K562 (cell line): ENCODE measurements at regions not wholly inside any gene's neighbourhood (a gene's known extent, or its start where the extent isn't known, plus 50 kb on each side); places are given as distances from the start of the nearest gene placed in this dataset.

Experiments
- ATAC-seq: fragments of 200-7000 bp; cut with Tn5 transposase; 3 replicates; pipeline ENCODE4 v1.9.1; 2020; ENCODE audit warnings: moderate library complexity
- BruUV-seq: library from RNA; stranded (reverse); fragments of 400-500 nt; replicated peaks from 2 replicates; lab custom pipeline; 2021; lab: Mats Ljungman, UMichigan
- CTCF ChIA-PET: fragments of 300-600 bp; formaldehyde crosslinking; extraction: SDS; loops from one replicate; lab custom pipeline; 2021; ENCODE audit warnings: low intra/inter-chr PET ratio; lab: Yijun Ruan, JAX
- POLR2A ChIA-PET: fragments of 300-600, 350-650 bp; sonication (Branson Sonifier 250); formaldehyde crosslinking; extraction: SDS; loops from one replicate; lab custom pipeline; 2021; ENCODE audit warnings: antibody characterized with exemption, inconsistent platforms; lab: Yijun Ruan, JAX
- DNase-seq, 4 experiments: peaks; one replicate each; pipeline versions ENCODE4 v3.0.0 to v3.0.0-alpha.2; 2011 to 2018; ENCODE audit warnings: low spot score in 3 of 4, mixed read lengths in 3 of 4; ENCODE audit errors: extremely low read depth in 1 of 4
- FAIRE-seq: peaks from 2 replicates; lab custom pipeline; 2011; peaks lifted over from hg19 to GRCh38; lab: Jason Lieb, UNC
- H2AFZ ChIP-seq: 2 replicates; pipeline ENCODE4 v1.6.0; 2011; ENCODE audit warnings: low read depth, low read length, control low read depth, inconsistent platforms
- H3K27ac ChIP-seq: fragments of 200-600 bp; 3 replicates; pipeline ENCODE4 v1.8.0; 2011; ENCODE audit warnings: low read depth, mild to moderate bottlenecking, control low read depth, inconsistent platforms, low read length, moderate library complexity, mixed read lengths; ENCODE audit errors: extremely low read depth
- H3K27me3 ChIP-seq, 2 experiments: fragments of 300-600 bp in 1 of 2; 2 replicates in 1 of 2; 3 replicates in 1 of 2; pipeline versions ENCODE4 v1.6.0 to v1.8.0; 2011; ENCODE audit warnings: inconsistent platforms in 2 of 2, low read length in 2 of 2, mild to moderate bottlenecking in 1 of 2, mixed read lengths in 1 of 2, moderate library complexity in 1 of 2; ENCODE audit not compliant: control insufficient read depth in 2 of 2, insufficient read depth in 2 of 2
- H3K36me3 ChIP-seq: fragments of 300-600 bp; 3 replicates; pipeline ENCODE4 v1.8.0; 2011; ENCODE audit warnings: mild to moderate bottlenecking, low read length, inconsistent platforms; ENCODE audit not compliant: control insufficient read depth, insufficient read depth
- H3K4me1 ChIP-seq, 2 experiments: fragments of 200-600 bp in 1 of 2; replicated peaks in 1 of 2; 2 replicates in 1 of 2; 3 replicates in 1 of 2; pipeline versions ENCODE4 v1.5.1 to v1.8.0; 2011; ENCODE audit warnings: inconsistent platforms in 2 of 2, low read length in 2 of 2, mild to moderate bottlenecking in 1 of 2, mixed read lengths in 1 of 2, moderate library complexity in 1 of 2; ENCODE audit not compliant: control insufficient read depth in 2 of 2, insufficient read depth in 2 of 2
- H3K4me2 ChIP-seq: 2 replicates; pipeline ENCODE4 v1.6.1; 2011; ENCODE audit warnings: low read length, control low read depth, inconsistent platforms, mixed read lengths; ENCODE audit not compliant: insufficient read depth
- H3K4me3 ChIP-seq: fragments of 200-600 bp; sonication (generic), shearing (Covaris generic); 2 replicates; pipeline ENCODE4 v1.5.1; 2016; ENCODE audit warnings: control low read depth, inconsistent platforms
- H3K79me2 ChIP-seq: fragments of 200-600 bp; 3 replicates; pipeline ENCODE4 v1.8.0; 2011; ENCODE audit warnings: low read length, inconsistent platforms; ENCODE audit not compliant: control insufficient read depth, insufficient read depth
- H3K9ac ChIP-seq, 2 experiments: 2 replicates each; pipeline versions ENCODE4 v1.6.0 to v1.6.1; 2011; ENCODE audit warnings: low read depth in 2 of 2, low read length in 2 of 2, control low read depth in 1 of 2, inconsistent platforms in 1 of 2, mild to moderate bottlenecking in 1 of 2, mixed read lengths in 1 of 2; ENCODE audit not compliant: insufficient read depth in 1 of 2
- H3K9me1 ChIP-seq: one replicate; pipeline ENCODE4 v1.6.0; 2011; ENCODE audit warnings: inconsistent platforms, mild to moderate bottlenecking, low read length, moderate library complexity; ENCODE audit not compliant: control insufficient read depth, insufficient read depth
- H3K9me3 ChIP-seq: replicated peaks from 2 replicates; pipeline ENCODE4 v1.5.1; 2011; ENCODE audit warnings: low read depth, low read length, inconsistent platforms; ENCODE audit not compliant: control insufficient read depth, insufficient read depth
- H4K20me1 ChIP-seq: replicated peaks from 2 replicates; pipeline ENCODE4 v1.6.1; 2011; ENCODE audit warnings: low read length, inconsistent platforms, mixed read lengths; ENCODE audit not compliant: control insufficient read depth, insufficient read depth
- EP300 ChIP-seq: IDR thresholded peaks from 2 replicates; pipeline ENCODE4 v1.6.1; 2012; ENCODE audit warnings: low read length, improper control_type of control experiment
- EP400 ChIP-seq: fragments of 450-650 bp; IDR thresholded peaks from 2 replicates; pipeline ENCODE4 v1.6.1; 2017; ENCODE audit warnings: antibody characterized with exemption, mild to moderate bottlenecking, moderate library complexity
- POLR2AphosphoS5 ChIP-seq: IDR thresholded peaks from 2 replicates; pipeline ENCODE4 v1.6.1; 2011; ENCODE audit warnings: mild to moderate bottlenecking, low read depth, low read length, moderate library complexity; ENCODE audit not compliant: control insufficient read depth, insufficient read depth
- RBM22 ChIP-seq: fragments of 200-400 bp; formaldehyde crosslinking; IDR thresholded peaks from 2 replicates; pipeline ENCODE4 v1.6.1; 2018; ENCODE audit warnings: low read length, low read depth; ENCODE audit not compliant: poor library complexity, severe bottlenecking
- SRSF9 ChIP-seq: fragments of 200-400 bp; formaldehyde crosslinking; IDR thresholded peaks from 2 replicates; pipeline ENCODE4 v1.6.1; 2017; ENCODE audit warnings: low read depth, low read length, borderline replicate concordance
- WGBS: fragments of 100-300 bp; shearing (Covaris generic); methylation state at CpG from one replicate; pipeline ENCODE4 v1.1.6; 2016; ENCODE audit warnings: low coverage, mixed read lengths; ENCODE audit not compliant: insufficient coverage; ENCODE audit errors: missing lambda C conversion rate; 5-methylcytosine and 5-hydroxymethylcytosine counted together
- in situ Hi-C: fragments of 300-500 bp; cut with MboI; formaldehyde crosslinking; loops from 4 replicates; pipeline ENCODE4 v1.15.0; 2018; ENCODE audit warnings: inconsistent platforms, mixed read lengths
- intact Hi-C: fragments of 100-400 bp; cut with micrococcal nuclease; formaldehyde crosslinking; loops from 2 replicates; pipeline ENCODE4 v1.14.2; 2022
- TF ChIP-seq, protein P1 (sequence below): fragments of 250-450 bp; sonication (Bioruptor Pico); IDR thresholded peaks from 2 replicates; pipeline ENCODE4 v1.8.0; 2022; ENCODE audit warnings: inconsistent platforms
- TF ChIP-seq, protein P2 (sequence below): fragments of 250-450 bp; sonication (Bioruptor Pico); IDR thresholded peaks from 2 replicates; pipeline ENCODE4 v1.8.0; 2022; ENCODE audit warnings: inconsistent platforms, mild to moderate bottlenecking, moderate library complexity, borderline replicate concordance

DNA sequence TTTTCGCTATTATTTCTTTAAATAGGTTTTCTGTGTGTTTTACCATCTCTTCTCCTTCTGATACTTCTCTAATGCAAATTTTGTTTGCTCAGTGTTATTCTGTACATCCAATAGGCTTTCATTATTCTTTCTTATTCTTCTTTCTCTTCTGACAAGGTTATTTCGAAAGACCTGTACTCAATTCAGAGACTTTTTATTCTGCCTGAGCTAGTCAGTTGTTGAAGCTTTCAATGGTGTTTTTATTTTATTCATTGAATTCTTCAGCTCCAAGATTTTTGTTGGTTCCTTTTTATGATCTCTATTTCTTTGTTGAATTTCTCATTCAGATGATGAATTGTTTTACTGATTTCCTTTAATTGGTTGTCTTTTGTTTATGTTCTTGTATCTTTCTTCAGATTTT lies 706.2 kb downstream of the NR2F1-AS1 start:
- Histone ChIP-seq H3K9me1 (no peaks in the 10 kb centered on the region), H3K79me2 (no peaks in the 10 kb centered on the region), H3K36me3 (no peaks in the 10 kb centered on the region), H3K4me3 (no peak overlapping the region), H3K4me2 (no peak overlapping the region), H4K20me1 (no peaks in the 10 kb centered on the region), H3K4me1 (no peaks in the 10 kb centered on the region), H3K27me3 (no peaks in the 10 kb centered on the region), H3K9ac (no peak overlapping the region), H3K9me3 (peaks cover 1% of the 10 kb centered on the region; the same call in 1 of the 2 replicates), H2AFZ (no peak overlapping the region), H3K27ac (no peak overlapping the region)
- WGBS = 0% methylated on average over 2 of the region's 2 CpGs
- intact Hi-C loops = no loop called here
- FAIRE-seq (no peak), DNase-seq (no peak), ATAC-seq (no peak)
- BruUV-seq = no TSS peak
- ChIA-PET CTCF (no interaction called here), POLR2A (no interaction called here)
- TF ChIP-seq SRSF9 = no peak
- in situ Hi-C loops = no loop called here

- POLR2A ChIA-PET = no interaction called here
Measured at GRCh38 chr5:92868442-92868841, 712.6 kb downstream of the NR2F1-AS1 start.

More at GRCh38 chr5:92868442-92868841, 712.6 kb downstream of the NR2F1-AS1 start:
- no peaks in the 10 kb centered on the region for H4K20me1 ChIP-seq
- in situ Hi-C loops (no loop called here), intact Hi-C loops (no loop called here)
- no peak overlapping the region for H3K27ac ChIP-seq
- DNase-seq (no peak), FAIRE-seq (no peak), ATAC-seq (no peak)
- no peak for TF ChIP-seq RBM22
- no peak for TF ChIP-seq POLR2AphosphoS5
- TF ChIP-seq, protein P1, sequence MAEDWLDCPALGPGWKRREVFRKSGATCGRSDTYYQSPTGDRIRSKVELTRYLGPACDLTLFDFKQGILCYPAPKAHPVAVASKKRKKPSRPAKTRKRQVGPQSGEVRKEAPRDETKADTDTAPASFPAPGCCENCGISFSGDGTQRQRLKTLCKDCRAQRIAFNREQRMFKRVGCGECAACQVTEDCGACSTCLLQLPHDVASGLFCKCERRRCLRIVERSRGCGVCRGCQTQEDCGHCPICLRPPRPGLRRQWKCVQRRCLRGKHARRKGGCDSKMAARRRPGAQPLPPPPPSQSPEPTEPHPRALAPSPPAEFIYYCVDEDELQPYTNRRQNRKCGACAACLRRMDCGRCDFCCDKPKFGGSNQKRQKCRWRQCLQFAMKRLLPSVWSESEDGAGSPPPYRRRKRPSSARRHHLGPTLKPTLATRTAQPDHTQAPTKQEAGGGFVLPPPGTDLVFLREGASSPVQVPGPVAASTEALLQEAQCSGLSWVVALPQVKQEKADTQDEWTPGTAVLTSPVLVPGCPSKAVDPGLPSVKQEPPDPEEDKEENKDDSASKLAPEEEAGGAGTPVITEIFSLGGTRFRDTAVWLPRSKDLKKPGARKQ = no peak
- TF ChIP-seq, protein P2, sequence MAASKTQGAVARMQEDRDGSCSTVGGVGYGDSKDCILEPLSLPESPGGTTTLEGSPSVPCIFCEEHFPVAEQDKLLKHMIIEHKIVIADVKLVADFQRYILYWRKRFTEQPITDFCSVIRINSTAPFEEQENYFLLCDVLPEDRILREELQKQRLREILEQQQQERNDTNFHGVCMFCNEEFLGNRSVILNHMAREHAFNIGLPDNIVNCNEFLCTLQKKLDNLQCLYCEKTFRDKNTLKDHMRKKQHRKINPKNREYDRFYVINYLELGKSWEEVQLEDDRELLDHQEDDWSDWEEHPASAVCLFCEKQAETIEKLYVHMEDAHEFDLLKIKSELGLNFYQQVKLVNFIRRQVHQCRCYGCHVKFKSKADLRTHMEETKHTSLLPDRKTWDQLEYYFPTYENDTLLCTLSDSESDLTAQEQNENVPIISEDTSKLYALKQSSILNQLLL (CRISPR knock-in tag) = no peak
- no peak for TF ChIP-seq EP400
- TF ChIP-seq EP300 = no peak
- WGBS = 2% methylated on average over 3 of the region's 3 CpGs
- H3K36me3 ChIP-seq = no peaks in the 10 kb centered on the region
- CTCF ChIA-PET = no interaction called here
- no peaks in the 10 kb centered on the region for H3K27me3 ChIP-seq
- no peaks in the 10 kb centered on the region for H3K9me1 ChIP-seq
- H3K9me3 ChIP-seq = no peaks in the 10 kb centered on the region
- no peak overlapping the region for H3K4me2 ChIP-seq
- no peak overlapping the region for H3K9ac ChIP-seq
- H3K79me2 ChIP-seq = no peaks in the 10 kb centered on the region
- no TSS peak for BruUV-seq
- no peak overlapping the region for H2AFZ ChIP-seq
- H3K4me3 ChIP-seq = no peak overlapping the region
- H3K4me1 ChIP-seq = no peaks in the 10 kb centered on the region
